LNCAP (cell line): ENCODE measurements at regions not wholly inside any gene's neighbourhood (a gene's known extent, or its start where the extent isn't known, plus 50 kb on each side); places are given as distances from the start of the nearest gene placed in this dataset.

ENCODE experiments used
- CTCF ChIP-seq: fragments of 450-650 bp; IDR thresholded peaks from 2 replicates; pipeline ENCODE4 v1.5.1; 2017; ENCODE audit warnings: mild to moderate bottlenecking

- no peak for TF ChIP-seq CTCF
Measured at GRCh38 chr2:65615602-65616001, 183.2 kb upstream of the SPRED2 start.

GRCh38 chr2:65613968-65614555, 181.7 kb upstream of the SPRED2 start:
- TF ChIP-seq CTCF, result no peak

GRCh38 chr2:65611488-65611887, 179.1 kb upstream of the SPRED2 start:
- TF ChIP-seq CTCF, result no peak

- no peak for TF ChIP-seq CTCF
Measured at GRCh38 chr2:65608916-65609315, 176.5 kb upstream of the SPRED2 start.

- TF ChIP-seq CTCF, result no peak
Measured at GRCh38 chr2:65608466-65608865, 176.1 kb upstream of the SPRED2 start.

GRCh38 chr2:65607662-65608305, 175.4 kb upstream of the SPRED2 start:
- no peak for TF ChIP-seq CTCF

- no peak for TF ChIP-seq CTCF
Measured at GRCh38 chr2:65605743-65606058, 173.3 kb upstream of the SPRED2 start.
